WTC11 (cell line): ENCODE measurements at regions not wholly inside any gene's neighbourhood (a gene's known extent, or its start where the extent isn't known, plus 50 kb on each side); places are given as distances from the start of the nearest gene placed in this dataset.

Experiments used
- ATAC-seq: fragments of 200-7000 bp; cut with Tn5 transposase; 2 replicates; pipeline ENCODE4 v1.10.0; 2021; ENCODE audit warnings: mild to moderate bottlenecking, moderate library complexity
- CTCF ChIA-PET: fragments of 300-600 bp; sonication (Branson Sonifier 250); formaldehyde crosslinking; loops from one replicate; lab custom pipeline; 2021; ENCODE audit warnings: antibody characterized with exemption; lab: Charles Lee
- POLR2A ChIA-PET: fragments of 350-600 bp; sonication (Branson Sonifier 250); formaldehyde crosslinking; loops from one replicate; lab custom pipeline; 2021; ENCODE audit warnings: antibody characterized with exemption; lab: Charles Lee
- DNase-seq: peaks from one replicate; pipeline ENCODE4 v3.0.0; 2021; ENCODE audit warnings: low spot score
- H3K27ac Mint-ChIP-seq: 2 replicates; pipeline ENCODE4 v1.8.0; 2021; ENCODE audit warnings: mixed read lengths
- H3K27me3 Mint-ChIP-seq: 2 replicates; pipeline ENCODE4 v1.8.0; 2021; ENCODE audit warnings: low read depth, mild to moderate bottlenecking, moderate library complexity, mixed read lengths
- H3K36me3 Mint-ChIP-seq: 2 replicates; pipeline ENCODE4 v1.8.0; 2021; ENCODE audit warnings: mixed read lengths
- H3K4me1 Mint-ChIP-seq: 2 replicates; pipeline ENCODE4 v1.8.0; 2022; ENCODE audit warnings: mixed read lengths
- H3K4me3 Mint-ChIP-seq: 2 replicates; pipeline ENCODE4 v1.8.0; 2021; ENCODE audit warnings: mild to moderate bottlenecking, moderate library complexity, mixed read lengths
- H3K9me3 Mint-ChIP-seq: 2 replicates; pipeline ENCODE4 v1.8.0; 2021; ENCODE audit warnings: mixed read lengths
- ETV6 ChIP-seq: sonication (generic); formaldehyde crosslinking; IDR thresholded peaks from 2 replicates; pipeline ENCODE4 v1.8.1; 2022; ENCODE audit warnings: mild to moderate bottlenecking, missing genetic modification reagents
- FOXP1 ChIP-seq: sonication (generic); formaldehyde crosslinking; IDR thresholded peaks from 2 replicates; pipeline ENCODE4 v1.8.0; 2022; ENCODE audit warnings: missing genetic modification reagents, mild to moderate bottlenecking, moderate library complexity, borderline replicate concordance
- JAZF1 ChIP-seq: fragments of 250-450 bp; sonication (Bioruptor Pico); IDR thresholded peaks from 2 replicates; pipeline ENCODE4 v1.9.0; 2021; ENCODE audit warnings: moderate library complexity, mild to moderate bottlenecking, inconsistent platforms
- NFE2L1 ChIP-seq: sonication (generic); formaldehyde crosslinking; IDR thresholded peaks from 2 replicates; pipeline ENCODE4 v1.8.1; 2023; ENCODE audit warnings: missing genetic modification reagents
- NR2C2 ChIP-seq: sonication (generic); formaldehyde crosslinking; IDR thresholded peaks from 2 replicates; pipeline ENCODE4 v1.8.0; 2022; ENCODE audit warnings: mild to moderate bottlenecking, missing genetic modification reagents
- NR3C1 ChIP-seq: sonication (generic); formaldehyde crosslinking; conservative IDR thresholded peaks from 2 replicates; pipeline ENCODE4 v1.8.1; 2023; ENCODE audit warnings: low read depth, mild to moderate bottlenecking, missing genetic modification reagents
- PRRX2 ChIP-seq: fragments of 250-450 bp; sonication (Bioruptor Pico); IDR thresholded peaks from 2 replicates; pipeline ENCODE4 v1.8.0; 2021; ENCODE audit warnings: mild to moderate bottlenecking
- RORB ChIP-seq: fragments of 250-450 bp; sonication (Bioruptor Pico); IDR thresholded peaks from 2 replicates; pipeline ENCODE4 v1.9.0; 2021; ENCODE audit warnings: mild to moderate bottlenecking
- SMAD4 ChIP-seq: sonication (generic); formaldehyde crosslinking; IDR thresholded peaks from 2 replicates; pipeline ENCODE4 v1.8.0; 2022; ENCODE audit warnings: mild to moderate bottlenecking, missing genetic modification reagents
- TF ChIP-seq, protein P1 (sequence below): sonication (generic); formaldehyde crosslinking; IDR thresholded peaks from 2 replicates; pipeline ENCODE4 v1.8.0; 2022; ENCODE audit warnings: missing genetic modification reagents
- TF ChIP-seq, protein P2 (sequence below): fragments of 250-450 bp; sonication (Bioruptor Pico); IDR thresholded peaks from 2 replicates; pipeline ENCODE4 v1.9.0; 2021; ENCODE audit warnings: moderate library complexity, mild to moderate bottlenecking, inconsistent platforms, borderline replicate concordance
- TF ChIP-seq, protein P3 (sequence below): fragments of 250-450 bp; sonication (Bioruptor Pico); IDR thresholded peaks from 2 replicates; pipeline ENCODE4 v1.9.0; 2021; ENCODE audit warnings: mild to moderate bottlenecking
- TF ChIP-seq, protein P4 (sequence below): sonication (generic); formaldehyde crosslinking; IDR thresholded peaks from 2 replicates; pipeline ENCODE4 v1.8.1; 2022; ENCODE audit warnings: mild to moderate bottlenecking, moderate library complexity, missing genetic modification reagents
- TF ChIP-seq, protein P5 (sequence below): sonication (generic); formaldehyde crosslinking; conservative IDR thresholded peaks from 2 replicates; pipeline ENCODE4 v1.8.1; 2022; ENCODE audit warnings: mild to moderate bottlenecking, missing genetic modification reagents
- TF ChIP-seq, protein P6 (sequence below): sonication (generic); formaldehyde crosslinking; IDR thresholded peaks from 2 replicates; pipeline ENCODE4 v1.8.0; 2023; ENCODE audit warnings: missing genetic modification reagents

DNA sequence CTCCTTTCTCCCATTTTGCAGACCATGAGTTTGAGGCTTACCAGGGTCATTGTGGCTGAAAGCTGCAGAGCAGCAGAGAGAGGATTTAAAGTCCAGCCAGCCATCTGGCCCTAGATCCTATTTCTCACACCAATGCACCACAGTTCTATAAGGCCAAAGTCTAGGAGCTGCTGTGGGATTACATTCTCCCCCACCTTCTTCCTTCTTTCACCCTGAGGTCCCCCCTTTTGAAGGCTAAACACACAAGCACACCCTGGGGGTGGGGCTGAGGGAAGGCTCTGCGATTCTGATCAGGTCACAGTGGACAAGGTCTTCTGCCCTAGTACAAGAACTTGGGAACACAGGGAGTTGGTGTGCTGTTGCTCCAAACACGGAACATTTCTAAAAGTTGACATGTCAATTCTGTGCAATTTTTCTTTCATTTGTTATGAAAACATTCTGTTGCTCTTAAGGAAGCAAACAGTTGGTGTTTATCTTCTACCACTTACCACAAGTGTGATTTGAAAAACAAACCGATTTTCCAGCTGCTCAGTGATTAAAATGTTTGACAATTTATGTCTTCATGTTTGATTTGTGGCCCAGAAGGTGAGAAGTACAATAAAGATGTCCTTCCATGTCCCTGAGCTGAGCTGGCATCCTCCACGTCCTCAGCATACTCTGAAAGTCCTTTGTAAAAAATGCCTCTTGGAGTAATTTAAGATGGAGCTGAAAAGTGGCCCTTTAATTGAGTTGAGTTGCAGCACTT is 271.6 kb upstream of the PPP2R2D start (continued):
- no peak for TF ChIP-seq NFE2L1 (CRISPR knock-in tag)
- no peak for TF ChIP-seq SMAD4
- TF ChIP-seq FOXP1 (CRISPR knock-in tag): no peak
- TF ChIP-seq, protein P1, sequence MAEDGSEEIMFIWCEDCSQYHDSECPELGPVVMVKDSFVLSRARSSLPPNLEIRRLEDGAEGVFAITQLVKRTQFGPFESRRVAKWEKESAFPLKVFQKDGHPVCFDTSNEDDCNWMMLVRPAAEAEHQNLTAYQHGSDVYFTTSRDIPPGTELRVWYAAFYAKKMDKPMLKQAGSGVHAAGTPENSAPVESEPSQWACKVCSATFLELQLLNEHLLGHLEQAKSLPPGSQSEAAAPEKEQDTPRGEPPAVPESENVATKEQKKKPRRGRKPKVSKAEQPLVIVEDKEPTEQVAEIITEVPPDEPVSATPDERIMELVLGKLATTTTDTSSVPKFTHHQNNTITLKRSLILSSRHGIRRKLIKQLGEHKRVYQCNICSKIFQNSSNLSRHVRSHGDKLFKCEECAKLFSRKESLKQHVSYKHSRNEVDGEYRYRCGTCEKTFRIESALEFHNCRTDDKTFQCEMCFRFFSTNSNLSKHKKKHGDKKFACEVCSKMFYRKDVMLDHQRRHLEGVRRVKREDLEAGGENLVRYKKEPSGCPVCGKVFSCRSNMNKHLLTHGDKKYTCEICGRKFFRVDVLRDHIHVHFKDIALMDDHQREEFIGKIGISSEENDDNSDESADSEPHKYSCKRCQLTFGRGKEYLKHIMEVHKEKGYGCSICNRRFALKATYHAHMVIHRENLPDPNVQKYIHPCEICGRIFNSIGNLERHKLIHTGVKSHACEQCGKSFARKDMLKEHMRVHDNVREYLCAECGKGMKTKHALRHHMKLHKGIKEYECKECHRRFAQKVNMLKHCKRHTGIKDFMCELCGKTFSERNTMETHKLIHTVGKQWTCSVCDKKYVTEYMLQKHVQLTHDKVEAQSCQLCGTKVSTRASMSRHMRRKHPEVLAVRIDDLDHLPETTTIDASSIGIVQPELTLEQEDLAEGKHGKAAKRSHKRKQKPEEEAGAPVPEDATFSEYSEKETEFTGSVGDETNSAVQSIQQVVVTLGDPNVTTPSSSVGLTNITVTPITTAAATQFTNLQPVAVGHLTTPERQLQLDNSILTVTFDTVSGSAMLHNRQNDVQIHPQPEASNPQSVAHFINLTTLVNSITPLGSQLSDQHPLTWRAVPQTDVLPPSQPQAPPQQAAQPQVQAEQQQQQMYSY (CRISPR knock-in tag): no peak

DNA sequence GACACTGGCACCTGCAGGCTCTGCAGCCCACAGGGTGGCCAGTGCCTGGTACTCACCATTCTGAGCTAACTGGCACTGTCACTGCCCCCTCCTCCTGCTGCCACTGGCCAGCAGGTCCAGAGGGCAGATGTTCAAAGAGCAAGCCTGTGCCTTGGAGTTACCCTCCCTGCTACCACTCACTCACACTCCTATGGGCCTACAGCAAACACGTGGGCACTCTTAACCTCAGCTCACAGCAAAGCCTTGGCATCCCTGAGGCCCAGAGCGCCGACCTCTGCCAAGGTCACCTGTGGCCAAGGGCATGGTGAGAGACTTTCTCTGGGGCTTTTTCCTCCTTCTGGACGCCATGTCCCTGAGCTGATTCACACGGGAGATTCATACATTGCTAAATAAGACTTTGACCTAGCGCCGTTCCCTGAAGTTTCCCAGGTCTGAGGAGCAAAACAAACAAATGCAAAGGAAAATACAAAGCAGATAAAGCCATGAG is 270.0 kb upstream of the PPP2R2D start:
- Mint-ChIP-seq H3K36me3 (peaks cover 13% of the 10 kb centered on the region), H3K27me3 (peaks cover 5% of the 10 kb centered on the region; the same call in 1 of the 2 replicates), H3K4me1 (no peaks in the 10 kb centered on the region), H3K9me3 (peaks cover 59% of the 10 kb centered on the region), H3K27ac (no peak overlapping the region), H3K4me3 (no peak overlapping the region)
- TF ChIP-seq, protein P2, sequence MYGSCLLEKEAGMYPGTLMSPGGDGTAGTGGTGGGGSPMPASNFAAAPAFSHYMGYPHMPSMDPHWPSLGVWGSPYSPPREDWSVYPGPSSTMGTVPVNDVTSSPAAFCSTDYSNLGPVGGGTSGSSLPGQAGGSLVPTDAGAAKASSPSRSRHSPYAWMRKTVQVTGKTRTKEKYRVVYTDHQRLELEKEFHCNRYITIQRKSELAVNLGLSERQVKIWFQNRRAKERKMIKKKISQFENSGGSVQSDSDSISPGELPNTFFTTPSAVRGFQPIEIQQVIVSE (CRISPR knock-in tag): no peak
- DNase-seq (no peak), ATAC-seq (no peak)
- CTCF ChIA-PET: no interaction called here
- POLR2A ChIA-PET: no interaction called here

DNA sequence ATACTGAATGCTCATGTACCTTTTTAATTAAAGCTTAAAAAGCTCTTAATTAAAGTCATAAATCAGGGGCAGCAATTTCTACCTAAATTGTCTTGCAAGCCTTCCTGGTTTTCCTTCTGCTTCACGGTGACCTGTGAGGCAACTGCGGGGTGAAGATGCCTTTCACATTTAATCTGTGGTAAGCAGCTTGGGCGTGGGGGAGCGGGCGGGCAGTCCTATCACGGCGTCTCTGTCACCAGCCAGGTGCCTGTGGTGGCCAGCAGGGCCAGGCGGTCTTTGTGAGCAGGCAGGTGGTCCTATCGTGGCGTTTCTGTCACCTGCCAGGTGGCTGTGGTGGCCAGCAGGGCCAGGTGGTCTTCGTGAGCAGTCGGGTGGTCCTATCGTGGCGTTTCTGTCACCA is 269.2 kb upstream of the PPP2R2D start:
- TF ChIP-seq, protein P3, sequence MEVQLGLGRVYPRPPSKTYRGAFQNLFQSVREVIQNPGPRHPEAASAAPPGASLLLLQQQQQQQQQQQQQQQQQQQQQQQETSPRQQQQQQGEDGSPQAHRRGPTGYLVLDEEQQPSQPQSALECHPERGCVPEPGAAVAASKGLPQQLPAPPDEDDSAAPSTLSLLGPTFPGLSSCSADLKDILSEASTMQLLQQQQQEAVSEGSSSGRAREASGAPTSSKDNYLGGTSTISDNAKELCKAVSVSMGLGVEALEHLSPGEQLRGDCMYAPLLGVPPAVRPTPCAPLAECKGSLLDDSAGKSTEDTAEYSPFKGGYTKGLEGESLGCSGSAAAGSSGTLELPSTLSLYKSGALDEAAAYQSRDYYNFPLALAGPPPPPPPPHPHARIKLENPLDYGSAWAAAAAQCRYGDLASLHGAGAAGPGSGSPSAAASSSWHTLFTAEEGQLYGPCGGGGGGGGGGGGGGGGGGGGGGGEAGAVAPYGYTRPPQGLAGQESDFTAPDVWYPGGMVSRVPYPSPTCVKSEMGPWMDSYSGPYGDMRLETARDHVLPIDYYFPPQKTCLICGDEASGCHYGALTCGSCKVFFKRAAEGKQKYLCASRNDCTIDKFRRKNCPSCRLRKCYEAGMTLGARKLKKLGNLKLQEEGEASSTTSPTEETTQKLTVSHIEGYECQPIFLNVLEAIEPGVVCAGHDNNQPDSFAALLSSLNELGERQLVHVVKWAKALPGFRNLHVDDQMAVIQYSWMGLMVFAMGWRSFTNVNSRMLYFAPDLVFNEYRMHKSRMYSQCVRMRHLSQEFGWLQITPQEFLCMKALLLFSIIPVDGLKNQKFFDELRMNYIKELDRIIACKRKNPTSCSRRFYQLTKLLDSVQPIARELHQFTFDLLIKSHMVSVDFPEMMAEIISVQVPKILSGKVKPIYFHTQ (CRISPR knock-in tag): no peak
- TF ChIP-seq RORB (no peak), JAZF1 (CRISPR knock-in tag) (no peak), ETV6 (CRISPR knock-in tag) (no peak), PRRX2 (CRISPR knock-in tag) (no peak), NR2C2 (no peak), NR3C1 (CRISPR knock-in tag) (no peak)
- TF ChIP-seq, protein P4, sequence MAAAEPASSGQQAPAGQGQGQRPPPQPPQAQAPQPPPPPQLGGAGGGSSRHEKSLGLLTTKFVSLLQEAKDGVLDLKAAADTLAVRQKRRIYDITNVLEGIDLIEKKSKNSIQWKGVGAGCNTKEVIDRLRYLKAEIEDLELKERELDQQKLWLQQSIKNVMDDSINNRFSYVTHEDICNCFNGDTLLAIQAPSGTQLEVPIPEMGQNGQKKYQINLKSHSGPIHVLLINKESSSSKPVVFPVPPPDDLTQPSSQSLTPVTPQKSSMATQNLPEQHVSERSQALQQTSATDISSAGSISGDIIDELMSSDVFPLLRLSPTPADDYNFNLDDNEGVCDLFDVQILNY (CRISPR knock-in tag): no peak
- TF ChIP-seq, protein P5, sequence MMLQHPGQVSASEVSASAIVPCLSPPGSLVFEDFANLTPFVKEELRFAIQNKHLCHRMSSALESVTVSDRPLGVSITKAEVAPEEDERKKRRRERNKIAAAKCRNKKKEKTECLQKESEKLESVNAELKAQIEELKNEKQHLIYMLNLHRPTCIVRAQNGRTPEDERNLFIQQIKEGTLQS (CRISPR knock-in tag): no peak
- TF ChIP-seq, protein P6, sequence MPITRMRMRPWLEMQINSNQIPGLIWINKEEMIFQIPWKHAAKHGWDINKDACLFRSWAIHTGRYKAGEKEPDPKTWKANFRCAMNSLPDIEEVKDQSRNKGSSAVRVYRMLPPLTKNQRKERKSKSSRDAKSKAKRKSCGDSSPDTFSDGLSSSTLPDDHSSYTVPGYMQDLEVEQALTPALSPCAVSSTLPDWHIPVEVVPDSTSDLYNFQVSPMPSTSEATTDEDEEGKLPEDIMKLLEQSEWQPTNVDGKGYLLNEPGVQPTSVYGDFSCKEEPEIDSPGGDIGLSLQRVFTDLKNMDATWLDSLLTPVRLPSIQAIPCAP (CRISPR knock-in tag): no peak
- H3K4me3 Mint-ChIP-seq: no peak overlapping the region
- ATAC-seq (no peak), DNase-seq (no peak)
- ChIA-PET CTCF (no interaction called here), POLR2A (no interaction called here)
- peaks cover 5% of the 10 kb centered on the region; the same call in 1 of the 2 replicates for H3K27me3 Mint-ChIP-seq
- H3K9me3 Mint-ChIP-seq: peaks cover 60% of the 10 kb centered on the region
- peaks cover 9% of the 10 kb centered on the region for H3K36me3 Mint-ChIP-seq
- H3K4me1 Mint-ChIP-seq: no peaks in the 10 kb centered on the region
- H3K27ac Mint-ChIP-seq: no peak overlapping the region
